ENCODE measurements at regions not wholly inside any gene's neighbourhood (a gene's known extent, or its start where the extent isn't known, plus 50 kb on each side); places are given as distances from the start of the nearest gene placed in this dataset.
"Not testable (repeated sequence)": the region's sequence is repeated elsewhere in the genome, so short reads cannot be mapped to it uniquely, and the experiment has no call there.

DNA sequence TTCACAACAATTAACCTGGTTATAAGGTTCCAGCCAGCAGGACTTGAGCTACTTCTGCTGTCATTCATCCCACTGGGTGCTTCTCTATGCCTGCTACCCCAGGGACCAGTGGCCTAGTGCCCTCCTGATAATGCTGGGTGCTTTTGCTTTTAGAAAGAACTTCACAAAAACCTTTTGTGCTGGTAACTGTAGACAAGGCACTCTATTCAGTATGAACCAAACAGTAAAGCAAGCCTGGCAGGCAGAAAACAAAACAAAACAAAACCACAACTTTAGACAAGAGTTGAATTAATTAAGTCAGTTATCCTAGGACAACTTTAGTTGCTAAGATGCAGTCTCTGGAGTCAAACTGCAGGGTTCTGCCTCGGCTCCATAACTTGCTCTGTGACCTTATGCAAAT, 61.9 kb upstream of the ADGRL2 start:
- DNase-seq (ENCODE audit: low spot score), result no peak

DNA sequence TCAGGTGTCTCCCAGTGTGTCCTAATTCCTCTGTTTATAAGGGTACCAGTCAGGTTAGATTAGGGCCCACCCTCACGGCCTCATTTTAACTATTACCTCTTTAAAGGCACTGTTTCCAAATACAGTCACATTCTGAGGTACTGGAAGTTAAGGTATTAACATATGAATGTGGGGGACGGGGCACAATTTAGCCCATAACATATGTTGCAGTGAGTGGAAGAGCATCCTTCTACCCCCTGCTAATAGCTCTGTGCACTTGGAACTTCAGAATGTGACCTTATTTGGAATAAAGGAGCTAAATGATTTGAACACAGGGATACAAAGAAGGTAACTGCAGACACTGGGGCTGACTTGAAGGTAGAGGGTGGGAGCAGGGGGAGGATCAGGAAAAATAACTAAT, 67.3 kb upstream of the ADGRL2 start:
- no peak for DNase-seq (ENCODE audit: low spot score)

- peak; percentile 3 for DNase-seq (ENCODE audit: low spot score)
Measured at GRCh38 chr1:81731989-81732388, 68.7 kb upstream of the ADGRL2 start.

DNA sequence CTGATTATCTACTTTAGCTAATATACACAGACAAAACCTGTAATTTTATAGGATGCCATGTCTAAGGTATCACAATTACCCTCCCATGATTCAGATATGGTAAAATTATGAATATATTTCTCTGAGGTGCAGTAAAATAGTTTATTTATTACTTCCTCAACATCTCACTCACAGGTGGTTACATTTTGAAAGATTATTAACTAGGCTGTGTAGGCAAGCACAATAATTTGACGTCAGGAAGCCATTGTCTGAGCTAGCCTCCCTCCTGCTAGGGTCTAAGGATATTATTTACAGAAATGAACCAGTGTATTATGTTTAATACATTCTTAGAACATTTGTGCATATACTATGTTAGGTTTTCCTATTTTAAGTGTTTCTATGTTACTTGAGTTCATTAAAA, 69.9 kb upstream of the ADGRL2 start:
- DNase-seq (ENCODE audit: low spot score), result no peak

DNA sequence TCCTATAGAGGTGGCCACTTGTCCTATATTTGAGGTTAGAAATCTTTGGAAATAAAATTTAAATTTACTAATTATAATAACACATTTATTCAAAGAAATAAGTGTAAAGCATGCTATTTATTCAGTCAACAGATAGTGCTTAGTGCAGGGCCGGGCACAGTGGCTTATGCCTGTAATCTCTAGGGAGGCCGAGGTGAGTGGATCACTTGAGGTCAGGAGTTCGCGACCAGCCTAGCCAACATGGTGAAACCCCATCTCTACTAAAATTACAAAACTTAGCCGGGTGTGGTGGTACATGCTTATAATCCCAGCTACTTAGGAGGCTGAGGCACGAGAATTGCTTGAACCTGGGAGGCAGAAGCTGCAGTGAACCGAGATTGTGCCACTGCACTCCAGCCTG, 70.4 kb upstream of the ADGRL2 start:
- not testable (repeated sequence) for DNase-seq (ENCODE audit: low spot score)

DNA sequence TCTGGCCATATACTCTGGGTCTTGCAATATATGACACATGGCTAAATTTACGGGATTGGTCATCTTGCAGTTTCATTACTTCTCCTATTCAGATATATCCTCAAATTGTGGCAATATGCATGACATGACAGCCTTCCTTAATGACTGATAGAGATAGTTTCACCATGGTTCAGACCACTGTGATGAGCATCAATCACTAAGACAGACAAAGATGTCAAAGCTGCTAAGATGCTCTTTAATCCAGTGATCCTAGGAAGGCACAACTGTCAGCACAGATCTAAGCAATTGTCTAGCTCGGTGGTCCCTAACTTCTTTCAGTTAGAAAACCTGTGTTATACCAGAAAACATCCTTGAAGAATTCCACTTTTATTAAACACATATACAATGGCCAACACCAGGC, 70.9 kb upstream of the ADGRL2 start:
- no peak for DNase-seq (ENCODE audit: low spot score)

DNA sequence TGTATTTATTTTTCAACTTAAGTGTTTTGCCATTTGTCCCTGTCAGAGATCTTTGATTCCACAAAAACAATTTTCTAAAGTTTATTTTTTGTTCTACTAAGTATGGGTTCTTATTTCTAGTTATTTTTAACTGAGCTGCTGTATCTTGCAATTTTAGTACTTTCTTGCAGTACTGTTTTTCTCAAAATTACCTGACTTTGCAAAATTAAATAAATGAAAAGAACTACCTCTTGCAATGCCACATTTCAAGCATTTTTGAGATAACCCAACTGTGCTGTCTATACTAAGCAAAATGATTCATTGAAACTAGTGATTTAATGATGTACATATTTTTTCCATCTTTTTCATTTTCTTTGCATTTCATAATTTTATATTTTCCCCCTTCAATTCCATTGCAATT, 71.5 kb upstream of the ADGRL2 start:
- no peak for DNase-seq (ENCODE audit: low spot score)

GRCh38 chr1:81725823-81726222, 74.9 kb upstream of the ADGRL2 start:
- no peak for DNase-seq (ENCODE audit: low spot score)

GRCh38 chr1:81722631-81723328, 78.0 kb upstream of the ADGRL2 start:
- not testable (repeated sequence) for DNase-seq (ENCODE audit: low spot score)

DNA sequence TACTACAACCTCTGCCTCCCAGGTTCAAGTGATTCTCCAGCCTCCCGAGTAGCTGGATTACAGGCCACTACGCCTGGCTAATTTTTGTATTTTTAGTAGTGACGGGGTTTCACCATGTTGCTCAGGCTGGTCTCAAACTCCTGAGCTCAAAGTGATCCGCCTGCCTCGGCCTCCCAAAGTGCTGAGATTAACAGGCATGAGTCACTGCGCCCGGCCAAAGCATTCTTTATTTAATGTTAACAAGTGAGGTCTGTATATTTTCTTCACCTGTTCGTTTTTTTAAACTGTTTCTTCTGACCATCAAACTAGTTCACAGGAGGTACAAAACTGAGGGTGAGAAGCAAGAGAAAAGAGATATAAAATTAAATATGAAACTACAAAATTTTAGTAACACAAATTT, 80.5 kb upstream of the ADGRL2 start:
- not testable (repeated sequence) for DNase-seq (ENCODE audit: low spot score)

DNA sequence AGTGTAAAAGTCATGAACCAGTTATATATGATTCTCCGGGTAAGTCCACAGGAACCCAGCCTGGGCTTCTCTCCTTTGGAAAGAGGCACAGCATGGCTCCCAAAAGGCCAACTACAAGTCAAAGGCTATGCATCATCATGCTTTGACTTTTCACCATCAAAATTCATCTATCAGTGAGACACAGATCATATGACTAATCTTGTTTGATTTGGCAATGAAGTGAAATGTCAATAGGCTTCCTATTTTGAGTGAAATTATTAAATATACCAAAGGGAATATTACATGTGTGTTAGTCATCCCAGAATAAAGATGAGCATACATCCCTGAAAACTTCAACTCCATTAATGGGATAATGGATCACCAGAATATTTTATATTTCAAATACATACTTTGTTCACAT, 83.5 kb upstream of the ADGRL2 start:
- DNase-seq (ENCODE audit: low spot score), result peak; percentile 4

GRCh38 chr1:81715391-81715790, 85.3 kb upstream of the ADGRL2 start:
- DNase-seq (ENCODE audit: low spot score), result no peak

DNA sequence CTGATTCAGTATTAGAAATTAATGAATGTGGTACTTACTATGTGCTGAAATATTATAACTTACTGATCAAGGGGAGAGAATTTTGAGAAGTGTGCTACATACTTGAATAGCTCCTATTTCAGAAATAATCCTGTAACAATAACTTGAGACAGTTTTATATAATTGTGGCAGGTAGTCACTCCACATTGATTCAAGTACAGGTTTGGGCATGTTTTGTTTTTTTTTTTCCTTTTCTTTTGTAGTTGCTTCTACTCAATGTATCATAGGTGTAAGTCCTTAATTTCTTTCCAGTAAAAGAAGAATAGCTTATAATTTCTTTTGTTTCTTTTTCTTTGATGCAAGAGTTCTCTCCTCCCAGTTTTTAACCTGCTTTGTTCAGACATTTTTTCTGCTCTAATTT, 86.1 kb upstream of the ADGRL2 start:
- DNase-seq (ENCODE audit: low spot score), result no peak

DNA sequence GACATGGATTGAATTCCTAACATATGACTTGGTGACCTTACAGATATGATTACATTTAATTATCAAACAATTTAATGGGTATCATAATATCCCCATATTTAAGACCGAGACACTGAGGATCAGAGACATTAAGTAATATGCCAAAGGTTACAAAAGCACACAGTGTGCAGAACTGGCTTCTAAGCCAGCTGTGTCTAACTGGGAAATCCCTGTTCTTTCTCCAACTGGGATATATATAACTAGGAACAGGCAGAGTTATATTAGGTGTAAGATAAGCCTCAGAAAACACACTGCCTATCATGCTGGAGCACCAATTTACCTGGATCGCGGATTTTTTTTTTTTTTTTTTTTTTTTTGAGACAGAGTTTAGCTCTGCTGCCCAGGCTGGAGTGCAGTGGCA, 88.3 kb upstream of the ADGRL2 start:
- no peak for DNase-seq (ENCODE audit: low spot score)

- no peak for DNase-seq (ENCODE audit: low spot score)
Measured at GRCh38 chr1:81710857-81711256, 89.9 kb upstream of the ADGRL2 start.

GRCh38 chr1:81708250-81708649, 92.5 kb upstream of the ADGRL2 start:
- no peak for DNase-seq (ENCODE audit: low spot score)

- peak; percentile 66 for DNase-seq (ENCODE audit: low spot score)
Measured at GRCh38 chr1:81706650-81707435, 93.9 kb upstream of the ADGRL2 start.

GRCh38 chr1:81703756-81704463, 96.8 kb upstream of the ADGRL2 start:
- DNase-seq (ENCODE audit: low spot score), result peak; percentile 11

DNA sequence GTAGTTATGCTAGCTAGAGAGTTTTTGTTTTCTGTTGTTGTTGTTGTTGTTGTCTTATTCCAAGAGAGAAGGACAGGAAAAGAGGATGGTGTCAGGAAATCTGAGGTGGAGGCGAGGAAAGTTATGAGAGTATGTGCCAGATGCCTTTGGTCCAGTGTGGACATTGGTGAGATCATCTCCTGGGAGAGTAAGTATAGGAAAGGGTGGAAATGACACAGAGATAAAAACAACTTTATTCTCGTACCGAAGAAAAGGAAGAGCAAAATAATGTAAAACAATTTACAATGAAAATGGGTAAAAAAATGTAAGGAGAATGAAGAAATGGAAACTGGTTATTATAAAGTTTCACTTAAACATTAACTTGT, 97.4 kb upstream of the ADGRL2 start:
- DNase-seq (ENCODE audit: low spot score), result peak; percentile 37

GRCh38 chr1:81702903-81703302, 97.8 kb upstream of the ADGRL2 start:
- peak; percentile 69 for DNase-seq (ENCODE audit: low spot score)

GRCh38 chr1:81702079-81702715, 98.5 kb upstream of the ADGRL2 start:
- DNase-seq (ENCODE audit: low spot score), result no peak

- no peak for DNase-seq (ENCODE audit: low spot score)
Measured at GRCh38 chr1:81700728-81701470, 99.8 kb upstream of the ADGRL2 start.
